ENCODE measurements at regions not wholly inside any gene's neighbourhood (a gene's known extent, or its start where the extent isn't known, plus 50 kb on each side); places are given as distances from the start of the nearest gene placed in this dataset.

DNA sequence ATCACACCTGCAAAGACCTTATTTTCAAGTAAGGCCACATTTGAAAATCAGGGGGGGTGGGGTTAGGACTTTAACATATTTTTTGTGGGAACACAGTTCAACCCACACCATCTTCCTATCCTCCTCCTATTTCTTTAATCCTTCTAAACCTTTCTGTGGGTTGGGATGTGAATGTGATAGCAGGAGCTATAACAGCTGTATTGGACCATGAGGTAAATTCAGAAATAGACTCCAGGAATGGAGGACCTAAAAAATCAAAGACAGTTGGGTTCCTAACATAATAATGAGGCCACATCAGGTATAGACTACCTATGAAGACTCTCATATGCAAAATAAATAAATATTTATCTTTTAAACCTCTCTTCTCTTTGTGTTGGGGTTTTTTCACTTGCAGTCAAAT is 451.4 kb downstream of the XYLT1 start:
- TF ChIP-seq, protein P1, sequence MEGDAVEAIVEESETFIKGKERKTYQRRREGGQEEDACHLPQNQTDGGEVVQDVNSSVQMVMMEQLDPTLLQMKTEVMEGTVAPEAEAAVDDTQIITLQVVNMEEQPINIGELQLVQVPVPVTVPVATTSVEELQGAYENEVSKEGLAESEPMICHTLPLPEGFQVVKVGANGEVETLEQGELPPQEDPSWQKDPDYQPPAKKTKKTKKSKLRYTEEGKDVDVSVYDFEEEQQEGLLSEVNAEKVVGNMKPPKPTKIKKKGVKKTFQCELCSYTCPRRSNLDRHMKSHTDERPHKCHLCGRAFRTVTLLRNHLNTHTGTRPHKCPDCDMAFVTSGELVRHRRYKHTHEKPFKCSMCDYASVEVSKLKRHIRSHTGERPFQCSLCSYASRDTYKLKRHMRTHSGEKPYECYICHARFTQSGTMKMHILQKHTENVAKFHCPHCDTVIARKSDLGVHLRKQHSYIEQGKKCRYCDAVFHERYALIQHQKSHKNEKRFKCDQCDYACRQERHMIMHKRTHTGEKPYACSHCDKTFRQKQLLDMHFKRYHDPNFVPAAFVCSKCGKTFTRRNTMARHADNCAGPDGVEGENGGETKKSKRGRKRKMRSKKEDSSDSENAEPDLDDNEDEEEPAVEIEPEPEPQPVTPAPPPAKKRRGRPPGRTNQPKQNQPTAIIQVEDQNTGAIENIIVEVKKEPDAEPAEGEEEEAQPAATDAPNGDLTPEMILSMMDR (IDR thresholded peaks at IDR 0.05; ENCODE audit: borderline replicate concordance, extremely low read depth, low read length, poor library complexity, severe bottlenecking) = no peak
- no peak for TF ChIP-seq EZH2 (IDR thresholded peaks at IDR 0.05; ENCODE audit: borderline replicate concordance, low read depth, low read length, severe bottlenecking)
- H3K79me2 ChIP-seq (ENCODE audit: insufficient read depth, low read length) = no peaks in the 10 kb centered on the region
- no peak overlapping the region for H3K4me3 ChIP-seq (ENCODE audit: low read depth in 1 of 2, low read length in 2 of 2)
- no peak overlapping the region for H3K9ac ChIP-seq (ENCODE audit: low read depth, low read length)
- no peak for DNase-seq
- no peak for ATAC-seq (ENCODE audit: insufficient read depth, low read depth)
- no peak overlapping the region for H2AFZ ChIP-seq (ENCODE audit: low read depth, low read length)
- H3K36me3 ChIP-seq (ENCODE audit: insufficient read depth, low read length) = no peaks in the 10 kb centered on the region
- H3K4me1 ChIP-seq (ENCODE audit: insufficient read depth, low read length) = no peaks in the 10 kb centered on the region
- no peaks in the 10 kb centered on the region for H4K20me1 ChIP-seq (ENCODE audit: insufficient read depth, low read length)
- H3K27me3 ChIP-seq (ENCODE audit: insufficient read depth, low read length, poor library complexity) = no peaks in the 10 kb centered on the region
- no peak overlapping the region for H3K27ac ChIP-seq (ENCODE audit: low read length)
- no peaks in the 10 kb centered on the region for H3K9me3 ChIP-seq (ENCODE audit: insufficient read depth, low read length, severe bottlenecking)
- H3K4me2 ChIP-seq (ENCODE audit: insufficient read depth, low read length) = no peak overlapping the region

DNA sequence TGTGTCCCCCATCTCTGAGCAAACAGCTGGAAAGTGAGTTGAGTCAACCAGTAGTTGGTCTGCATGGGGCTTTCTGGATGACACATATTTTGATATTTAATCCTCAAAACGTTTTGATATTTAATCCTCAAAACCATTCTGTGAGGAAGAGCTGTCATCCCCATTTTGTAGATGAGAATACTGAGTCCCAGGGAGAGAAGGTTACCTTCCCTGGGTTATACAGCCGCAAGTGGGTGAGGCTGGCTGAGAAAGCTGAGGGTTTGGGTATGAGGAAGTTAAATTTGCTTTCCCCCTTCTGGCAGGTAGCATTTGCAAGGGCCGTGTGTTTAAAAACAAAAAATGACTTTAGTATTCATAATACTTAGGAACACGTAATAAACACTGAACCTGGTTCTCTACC is 447.2 kb downstream of the XYLT1 start:
- ATAC-seq (ENCODE audit: insufficient read depth, low read depth) (no peak), DNase-seq (no peak)
- no peak overlapping the region for H3K27ac ChIP-seq (ENCODE audit: low read length)
- H3K36me3 ChIP-seq (ENCODE audit: insufficient read depth, low read length) = no peaks in the 10 kb centered on the region
- no peaks in the 10 kb centered on the region for H4K20me1 ChIP-seq (ENCODE audit: insufficient read depth, low read length)
- no peak overlapping the region for H3K9ac ChIP-seq (ENCODE audit: low read depth, low read length)
- no peaks in the 10 kb centered on the region for H3K27me3 ChIP-seq (ENCODE audit: insufficient read depth, low read length, poor library complexity)
- no peak overlapping the region for H2AFZ ChIP-seq (ENCODE audit: low read depth, low read length)
- H3K4me3 ChIP-seq (ENCODE audit: low read depth in 1 of 2, low read length in 2 of 2) = no peak overlapping the region
- no peaks in the 10 kb centered on the region for H3K4me1 ChIP-seq (ENCODE audit: insufficient read depth, low read length)
- no peak overlapping the region for H3K4me2 ChIP-seq (ENCODE audit: insufficient read depth, low read length)
- H3K79me2 ChIP-seq (ENCODE audit: insufficient read depth, low read length) = no peaks in the 10 kb centered on the region
- no peaks in the 10 kb centered on the region for H3K9me3 ChIP-seq (ENCODE audit: insufficient read depth, low read length, severe bottlenecking)
- no peak for TF ChIP-seq EZH2 (IDR thresholded peaks at IDR 0.05; ENCODE audit: borderline replicate concordance, low read depth, low read length, severe bottlenecking)
- TF ChIP-seq, protein P1 (IDR thresholded peaks at IDR 0.05; ENCODE audit: borderline replicate concordance, extremely low read depth, low read length, poor library complexity, severe bottlenecking) = no peak

DNA sequence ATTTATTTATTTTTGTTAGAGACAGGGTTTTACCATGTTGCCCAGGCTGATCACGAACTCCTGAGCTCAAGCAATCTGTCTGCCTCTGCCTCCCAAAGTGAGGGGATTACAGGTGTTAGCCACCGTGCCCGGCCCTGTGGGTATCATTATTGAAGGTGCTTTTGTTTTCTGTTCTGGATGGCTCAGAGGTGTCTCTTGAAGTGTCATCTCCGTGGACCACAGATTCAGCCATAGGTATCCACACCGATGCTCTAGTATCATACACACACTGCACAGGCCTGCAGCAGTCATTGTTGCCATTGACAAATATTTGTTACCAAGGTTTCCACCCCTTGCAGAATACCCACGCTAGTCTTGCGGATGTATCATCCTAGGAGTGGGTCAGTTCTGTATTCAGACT is 446.2 kb downstream of the XYLT1 start:
- no peak for DNase-seq
- no peaks in the 10 kb centered on the region for H3K79me2 ChIP-seq (ENCODE audit: insufficient read depth, low read length)

More for the DNA sequence above, 446.2 kb downstream of the XYLT1 start:
- Histone ChIP-seq H3K4me3 (ENCODE audit: low read depth in 1 of 2, low read length in 2 of 2) (no peak overlapping the region), H4K20me1 (ENCODE audit: insufficient read depth, low read length) (no peaks in the 10 kb centered on the region), H3K27me3 (ENCODE audit: insufficient read depth, low read length, poor library complexity) (no peaks in the 10 kb centered on the region), H2AFZ (ENCODE audit: low read depth, low read length) (no peak overlapping the region), H3K36me3 (ENCODE audit: insufficient read depth, low read length) (no peaks in the 10 kb centered on the region), H3K4me2 (ENCODE audit: insufficient read depth, low read length) (no peak overlapping the region), H3K9ac (ENCODE audit: low read depth, low read length) (no peak overlapping the region), H3K9me3 (ENCODE audit: insufficient read depth, low read length, severe bottlenecking) (no peaks in the 10 kb centered on the region), H3K27ac (ENCODE audit: low read length) (no peak overlapping the region), H3K4me1 (ENCODE audit: insufficient read depth, low read length) (no peaks in the 10 kb centered on the region)
- TF ChIP-seq, protein P1 (IDR thresholded peaks at IDR 0.05; ENCODE audit: borderline replicate concordance, extremely low read depth, low read length, poor library complexity, severe bottlenecking) = no peak
- TF ChIP-seq EZH2 (IDR thresholded peaks at IDR 0.05; ENCODE audit: borderline replicate concordance, low read depth, low read length, severe bottlenecking) = no peak
- no peak for ATAC-seq (ENCODE audit: insufficient read depth, low read depth)

Data from DND-41 (cell line).